ENCODE measurements at regions not wholly inside any gene's neighbourhood (a gene's known extent, or its start where the extent isn't known, plus 50 kb on each side); places are given as distances from the start of the nearest gene placed in this dataset.

DNA sequence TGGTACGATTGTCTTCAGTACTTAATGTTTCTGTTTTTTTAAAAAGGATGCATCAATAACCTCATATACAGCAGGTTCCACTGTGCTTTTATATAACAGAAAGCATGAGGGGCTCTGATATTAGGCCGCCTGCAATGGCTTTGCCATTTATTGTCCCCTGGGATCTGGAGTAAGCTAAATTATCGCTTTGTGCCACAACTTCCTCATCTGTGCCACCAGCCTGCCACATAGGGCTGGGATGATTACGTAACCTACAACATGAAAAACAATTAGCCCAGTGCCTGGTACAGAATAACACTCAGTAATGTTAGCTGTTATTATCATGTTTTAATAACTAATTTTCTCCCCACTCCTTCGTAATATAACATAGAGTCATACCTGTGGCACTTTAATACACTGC lies 65.5 kb upstream of the TRIM2 start:
- H3K27me3 ChIP-seq (ENCODE audit: insufficient read depth, low read length): no peaks in the 10 kb centered on the region
- H2AFZ ChIP-seq (ENCODE audit: low read depth, low read length): no peak overlapping the region
- H3K36me3 ChIP-seq (ENCODE audit: insufficient read depth, low read length): no peaks in the 10 kb centered on the region
- peaks cover 11% of the 10 kb centered on the region for H3K4me1 ChIP-seq (ENCODE audit: insufficient read depth, low read length)
- no peaks in the 10 kb centered on the region for H3K9me3 ChIP-seq (ENCODE audit: low read length)
- no peak overlapping the region for H3K4me3 ChIP-seq (ENCODE audit: low read length)

- Histone ChIP-seq H3K4me1 (ENCODE audit: insufficient read depth, low read length) (peaks cover 21% of the 10 kb centered on the region), H3K36me3 (ENCODE audit: insufficient read depth, low read length) (no peaks in the 10 kb centered on the region), H2AFZ (ENCODE audit: low read depth, low read length) (no peak overlapping the region), H3K9me3 (ENCODE audit: low read length) (no peaks in the 10 kb centered on the region), H3K4me3 (ENCODE audit: low read length) (no peak overlapping the region), H3K27me3 (ENCODE audit: insufficient read depth, low read length) (no peaks in the 10 kb centered on the region)
Observed at GRCh38 chr4:153140294-153140693, 63.9 kb upstream of the TRIM2 start.

- Histone ChIP-seq H3K4me1 (ENCODE audit: insufficient read depth, low read length) (peaks cover 21% of the 10 kb centered on the region), H2AFZ (ENCODE audit: low read depth, low read length) (no peak overlapping the region), H3K27me3 (ENCODE audit: insufficient read depth, low read length) (no peaks in the 10 kb centered on the region), H3K9me3 (ENCODE audit: low read length) (no peaks in the 10 kb centered on the region), H3K36me3 (ENCODE audit: insufficient read depth, low read length) (no peaks in the 10 kb centered on the region), H3K4me3 (ENCODE audit: low read length) (no peak overlapping the region)
Observed at GRCh38 chr4:153141238-153141637, 63.0 kb upstream of the TRIM2 start.

- peak overlapping the region; percentile 31 for H3K4me3 ChIP-seq (ENCODE audit: low read length)
- H3K4me1 ChIP-seq (ENCODE audit: insufficient read depth, low read length): peaks cover 29% of the 10 kb centered on the region
- H3K27me3 ChIP-seq (ENCODE audit: insufficient read depth, low read length): no peaks in the 10 kb centered on the region
- no peaks in the 10 kb centered on the region for H3K9me3 ChIP-seq (ENCODE audit: low read length)
- no peaks in the 10 kb centered on the region for H3K36me3 ChIP-seq (ENCODE audit: insufficient read depth, low read length)
- H2AFZ ChIP-seq (ENCODE audit: low read depth, low read length): peak overlapping the region; percentile 72
Observed at GRCh38 chr4:153142700-153143438, 61.4 kb upstream of the TRIM2 start.

DNA sequence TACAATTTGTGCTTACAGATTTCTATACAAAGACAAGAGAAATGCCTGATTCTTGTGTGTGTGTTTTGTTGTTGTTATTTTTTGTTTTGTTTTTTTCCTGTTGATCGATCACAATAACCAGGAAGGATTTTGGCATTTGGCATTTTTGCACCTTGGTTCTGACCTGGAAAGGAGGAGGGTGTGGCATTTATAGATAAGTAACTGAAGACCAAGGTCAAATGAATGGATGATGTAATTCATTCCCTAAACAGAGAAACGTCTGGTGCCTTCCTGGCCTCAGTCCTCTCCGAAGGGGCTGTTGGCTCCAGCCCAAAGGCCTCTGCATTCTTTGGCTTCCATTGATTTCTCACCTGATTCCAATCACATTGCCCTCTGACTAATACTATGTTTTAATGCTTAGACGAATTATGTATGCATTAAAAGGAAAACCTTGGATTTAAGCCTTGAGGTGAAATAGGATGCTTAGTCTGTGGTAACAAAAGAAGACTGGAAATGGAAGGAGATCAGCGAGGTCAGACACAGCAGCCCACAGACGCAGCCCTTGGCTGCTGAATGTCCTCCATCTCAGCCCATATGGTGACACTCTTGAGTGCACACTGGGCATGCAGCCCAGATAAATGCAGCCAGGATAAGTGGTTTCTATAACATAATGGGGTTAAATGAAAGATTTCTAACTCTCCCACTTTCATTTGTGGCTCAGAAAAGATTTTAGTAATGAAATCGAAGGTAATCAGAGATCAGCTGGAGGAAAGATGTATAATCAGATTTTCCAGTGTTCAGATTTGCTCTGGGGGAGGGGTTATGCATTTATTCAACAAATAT lies 60.5 kb upstream of the TRIM2 start:
- Histone ChIP-seq H3K4me1 (ENCODE audit: insufficient read depth, low read length) (peaks cover 26% of the 10 kb centered on the region), H3K4me3 (ENCODE audit: low read length) (peak overlapping the region; percentile 31)

DNA sequence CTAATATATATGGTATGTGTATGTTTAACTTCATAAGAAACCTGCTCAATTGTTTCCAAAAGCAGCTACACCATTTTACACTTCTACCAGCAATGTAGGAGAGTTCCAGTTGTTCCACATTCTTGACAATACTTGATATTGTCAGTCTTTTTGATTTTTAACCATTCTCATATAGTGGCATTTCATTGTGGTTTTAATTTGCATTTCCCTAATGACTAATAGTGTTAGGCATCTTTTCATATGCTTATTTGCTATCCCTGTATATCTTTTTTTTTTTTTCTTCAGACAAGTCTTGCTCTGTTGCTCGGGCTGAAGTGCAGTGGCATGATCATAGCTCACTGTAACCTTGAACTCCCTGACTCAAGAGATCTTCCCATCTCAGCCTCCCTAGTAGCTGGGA lies 58.2 kb upstream of the TRIM2 start:
- H3K27me3 ChIP-seq (ENCODE audit: insufficient read depth, low read length): no peaks in the 10 kb centered on the region
- no peak overlapping the region for H3K4me3 ChIP-seq (ENCODE audit: low read length)
- H3K4me1 ChIP-seq (ENCODE audit: insufficient read depth, low read length): peaks cover 26% of the 10 kb centered on the region
- H2AFZ ChIP-seq (ENCODE audit: low read depth, low read length): no peak overlapping the region
- no peaks in the 10 kb centered on the region for H3K36me3 ChIP-seq (ENCODE audit: insufficient read depth, low read length)
- H3K9me3 ChIP-seq (ENCODE audit: low read length): no peaks in the 10 kb centered on the region

More for the DNA sequence above, 60.5 kb upstream of the TRIM2 start:
- Histone ChIP-seq H3K36me3 (ENCODE audit: insufficient read depth, low read length) (no peaks in the 10 kb centered on the region), H3K9me3 (ENCODE audit: low read length) (no peaks in the 10 kb centered on the region), H2AFZ (ENCODE audit: low read depth, low read length) (peak overlapping the region; percentile 72), H3K27me3 (ENCODE audit: insufficient read depth, low read length) (no peaks in the 10 kb centered on the region)

DNA sequence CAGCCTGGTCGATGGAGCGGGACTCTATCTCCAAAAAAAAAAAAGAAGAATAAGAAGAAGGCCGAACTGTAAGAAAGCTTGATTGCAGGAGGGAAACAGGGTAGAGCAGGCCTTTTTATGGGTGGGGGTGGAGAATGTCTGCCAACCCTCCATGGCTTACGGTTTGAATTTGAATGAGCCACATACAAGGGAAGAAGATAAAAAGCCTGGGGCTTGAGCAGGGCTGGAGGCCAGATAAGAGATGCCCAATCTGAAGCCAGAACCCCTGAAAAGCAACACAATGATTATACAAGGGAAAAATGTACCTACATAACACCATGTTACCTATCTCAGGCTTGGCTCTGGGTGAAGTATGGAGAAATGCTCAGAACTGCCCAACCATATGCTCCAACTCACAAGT lies 57.3 kb upstream of the TRIM2 start:
- no peaks in the 10 kb centered on the region for H3K36me3 ChIP-seq (ENCODE audit: insufficient read depth, low read length)
- H3K4me1 ChIP-seq (ENCODE audit: insufficient read depth, low read length): peaks cover 35% of the 10 kb centered on the region
- H2AFZ ChIP-seq (ENCODE audit: low read depth, low read length): no peak overlapping the region
- H3K9me3 ChIP-seq (ENCODE audit: low read length): no peaks in the 10 kb centered on the region
- H3K27me3 ChIP-seq (ENCODE audit: insufficient read depth, low read length): no peaks in the 10 kb centered on the region
- no peak overlapping the region for H3K4me3 ChIP-seq (ENCODE audit: low read length)

DNA sequence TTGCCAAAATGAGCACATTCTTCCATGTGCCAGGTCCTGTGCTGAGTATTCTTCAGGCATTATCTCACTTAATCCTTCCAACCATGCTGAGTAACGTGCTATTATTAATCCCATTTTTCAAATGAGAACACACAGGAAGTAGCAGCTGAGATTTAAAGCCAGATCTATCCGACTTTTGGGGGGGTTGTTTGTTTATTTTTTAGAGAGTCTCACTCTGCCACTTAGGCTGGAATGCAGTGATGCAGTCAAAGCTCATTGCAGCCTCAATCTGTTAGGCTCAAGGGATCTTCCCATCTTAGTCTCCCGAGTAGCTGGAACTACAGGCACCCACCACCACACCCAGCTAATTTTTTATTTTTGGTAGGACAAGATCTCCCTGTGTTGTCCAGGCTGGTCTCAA lies 55.5 kb upstream of the TRIM2 start:
- no peak overlapping the region for H2AFZ ChIP-seq (ENCODE audit: low read depth, low read length)
- H3K4me3 ChIP-seq (ENCODE audit: low read length): no peak overlapping the region
- H3K9me3 ChIP-seq (ENCODE audit: low read length): no peaks in the 10 kb centered on the region
- H3K36me3 ChIP-seq (ENCODE audit: insufficient read depth, low read length): no peaks in the 10 kb centered on the region
- no peaks in the 10 kb centered on the region for H3K27me3 ChIP-seq (ENCODE audit: insufficient read depth, low read length)
- H3K4me1 ChIP-seq (ENCODE audit: insufficient read depth, low read length): peaks cover 27% of the 10 kb centered on the region

DNA sequence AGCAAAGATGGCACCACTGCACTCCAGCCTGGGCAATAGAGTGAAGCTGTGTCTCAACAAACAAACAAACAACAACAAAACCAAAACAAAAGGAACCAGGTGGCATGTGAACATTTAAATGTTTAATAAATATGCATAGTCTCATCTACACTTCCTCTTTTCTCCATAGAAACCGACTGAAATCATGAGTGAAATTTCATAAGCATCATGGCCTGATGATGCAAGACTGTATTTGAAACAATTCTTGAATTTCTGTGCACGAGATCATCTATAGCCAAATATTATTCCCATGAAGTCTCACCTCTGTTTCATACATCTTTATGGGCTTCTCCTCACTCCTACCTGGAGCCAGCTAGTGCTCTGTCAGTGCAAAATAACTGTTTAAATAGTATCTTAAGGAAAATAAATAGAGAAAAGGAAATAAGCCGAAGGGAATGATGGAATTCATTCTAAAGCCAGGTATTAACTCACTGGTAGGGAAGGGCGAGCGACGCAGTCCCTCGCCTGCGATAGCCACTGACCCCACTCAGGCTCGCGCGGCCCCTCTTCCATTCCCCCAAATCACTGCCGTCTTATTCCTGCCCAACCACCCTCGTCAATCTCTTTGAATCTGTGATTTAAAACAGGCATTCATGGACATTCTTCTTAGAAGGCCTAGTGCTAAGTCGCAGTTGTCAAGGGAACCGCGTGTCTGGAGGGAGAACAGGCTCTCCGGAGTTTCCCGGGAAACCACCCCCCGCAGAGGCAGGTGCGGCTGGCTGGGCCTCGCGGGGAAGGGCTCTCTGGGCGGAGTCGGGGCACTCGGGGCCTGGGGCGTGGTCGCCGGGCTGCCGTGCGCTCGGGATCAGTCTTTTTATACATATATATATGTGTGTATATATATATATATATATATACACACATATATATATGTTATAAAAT lies 52.4 kb upstream of the TRIM2 start:
- H3K4me1 ChIP-seq (ENCODE audit: insufficient read depth, low read length): peaks cover 33% of the 10 kb centered on the region
- H3K9me3 ChIP-seq (ENCODE audit: low read length): no peaks in the 10 kb centered on the region
- peak overlapping the region; percentile 68 for H3K4me3 ChIP-seq (ENCODE audit: low read length)
- no peaks in the 10 kb centered on the region for H3K27me3 ChIP-seq (ENCODE audit: insufficient read depth, low read length)
- H2AFZ ChIP-seq (ENCODE audit: low read depth, low read length): peak overlapping the region; percentile 33
- H3K36me3 ChIP-seq (ENCODE audit: insufficient read depth, low read length): no peaks in the 10 kb centered on the region

DNA sequence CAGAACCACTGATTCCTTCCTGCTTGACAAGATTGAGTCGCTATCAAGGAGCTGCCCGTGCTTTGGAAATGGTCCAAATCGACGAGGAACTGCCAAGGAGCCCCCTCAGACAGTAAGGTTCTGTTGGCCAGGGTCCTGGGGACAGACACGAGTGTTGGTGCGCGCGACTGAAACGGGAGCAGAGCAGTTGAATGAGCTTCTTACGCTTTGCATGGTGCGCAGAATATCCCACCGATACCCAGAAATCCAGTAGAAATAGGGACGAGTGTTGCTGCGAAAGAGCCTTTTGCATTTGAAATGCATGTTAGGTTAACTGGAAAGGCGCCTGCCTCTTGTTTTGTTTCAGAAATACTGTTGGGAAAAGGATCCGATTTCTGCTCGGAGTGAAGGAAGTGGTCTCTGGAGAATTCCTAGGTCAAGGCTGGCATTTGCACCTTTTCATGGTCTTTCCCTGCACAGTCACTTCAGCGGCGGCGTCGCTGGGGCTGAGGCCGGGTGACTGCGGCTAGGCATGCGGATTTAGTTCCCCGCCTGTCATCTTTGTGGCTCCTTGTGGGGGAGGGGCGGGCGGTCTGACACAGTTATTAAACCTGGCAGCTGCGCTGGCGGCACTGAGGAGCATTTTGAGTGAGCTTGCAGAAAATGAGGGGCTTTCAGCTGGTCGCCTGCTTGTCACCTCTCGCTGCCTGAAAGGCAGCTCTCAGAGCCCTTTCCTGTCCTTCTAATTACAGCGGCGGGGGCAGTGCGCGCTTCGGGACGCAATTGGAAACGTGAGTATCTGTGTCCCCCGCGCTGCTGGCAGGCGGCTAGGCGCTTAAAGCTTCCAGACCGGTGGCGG lies 51.5 kb upstream of the TRIM2 start:
- Histone ChIP-seq H2AFZ (ENCODE audit: low read depth, low read length) (peak overlapping the region; percentile 10), H3K27me3 (ENCODE audit: insufficient read depth, low read length) (no peaks in the 10 kb centered on the region)

GRCh38 chr4:153153339-153153871 lies 50.8 kb upstream of the TRIM2 start:
- H2AFZ ChIP-seq (ENCODE audit: low read depth, low read length): peak overlapping the region; percentile 10
- H3K9me3 ChIP-seq (ENCODE audit: low read length): no peaks in the 10 kb centered on the region
- peak overlapping the region; percentile 68 for H3K4me3 ChIP-seq (ENCODE audit: low read length)
- H3K27me3 ChIP-seq (ENCODE audit: insufficient read depth, low read length): no peaks in the 10 kb centered on the region
- peaks cover 25% of the 10 kb centered on the region for H3K4me1 ChIP-seq (ENCODE audit: insufficient read depth, low read length)
- H3K36me3 ChIP-seq (ENCODE audit: insufficient read depth, low read length): peaks cover 6% of the 10 kb centered on the region

More for the DNA sequence above, 51.5 kb upstream of the TRIM2 start:
- Histone ChIP-seq H3K36me3 (ENCODE audit: insufficient read depth, low read length) (peaks cover 2% of the 10 kb centered on the region), H3K4me3 (ENCODE audit: low read length) (peak overlapping the region; percentile 68), H3K9me3 (ENCODE audit: low read length) (no peaks in the 10 kb centered on the region), H3K4me1 (ENCODE audit: insufficient read depth, low read length) (peaks cover 25% of the 10 kb centered on the region)

All from neuron (in vitro differentiated cells).